SK-N-SH (cell line): ENCODE measurements at regions not wholly inside any gene's neighbourhood (a gene's known extent, or its start where the extent isn't known, plus 50 kb on each side); places are given as distances from the start of the nearest gene placed in this dataset.

ENCODE experiments used
- CTCF ChIA-PET: fragments of 300-600, 350-600 bp; formaldehyde crosslinking; extraction: SDS; loops from one replicate; lab custom pipeline; 2021; lab: Yijun Ruan, JAX
- POLR2A ChIA-PET: fragments of 350-600 bp; sonication (Branson Sonifier 250); formaldehyde crosslinking; extraction: SDS; loops from one replicate; lab custom pipeline; 2020; ENCODE audit warnings: antibody characterized with exemption, inconsistent platforms; lab: Yijun Ruan, JAX
- DNase-seq: peaks from one replicate; pipeline ENCODE4 v3.0.0; 2012
- H2AFZ ChIP-seq: fragments of 200-600 bp; sonication (generic); 2 replicates; pipeline ENCODE4 v1.8.1; 2016; ENCODE audit warnings: antibody characterized with exemption, mild to moderate bottlenecking, low read depth
- H3F3A ChIP-seq: fragments of 200-600 bp; sonication (generic); replicated peaks from 2 replicates; pipeline ENCODE3; 2016; ENCODE audit warnings: antibody characterized with exemption, mild to moderate bottlenecking; ENCODE audit not compliant: insufficient read depth
- H3K27ac ChIP-seq, 2 experiments: fragments of 200-500 bp in 1 of 2; fragments of 200-600 bp in 1 of 2; sonication (Bioruptor generic) in 1 of 2; sonication (generic), shearing (Covaris generic) in 1 of 2; 2 replicates each; pipeline versions ENCODE4 v1.5.1 to v1.6.1; 2014 to 2016; ENCODE audit warnings: low read depth in 2 of 2, inconsistent platforms in 1 of 2, low read length in 1 of 2, mild to moderate bottlenecking in 1 of 2, mixed read lengths in 1 of 2
- H3K27me3 ChIP-seq: fragments of 200-600 bp; sonication (generic), shearing (Covaris generic); 2 replicates; pipeline ENCODE4 v1.6.1; 2016; ENCODE audit warnings: mixed run types; ENCODE audit not compliant: insufficient read depth
- H3K36me3 ChIP-seq, 2 experiments: fragments of 200-500 bp in 1 of 2; fragments of 200-600 bp in 1 of 2; sonication (Bioruptor generic) in 1 of 2; sonication (generic) in 1 of 2; replicated peaks in 1 of 2; 2 replicates each; pipeline versions ENCODE3 to v1.5.1; 2014 to 2016; ENCODE audit warnings: low read length in 1 of 2, mild to moderate bottlenecking in 1 of 2; ENCODE audit not compliant: insufficient read depth in 2 of 2, control insufficient read depth in 1 of 2
- H3K4me1 ChIP-seq, 2 experiments: fragments of 200-500 bp in 1 of 2; fragments of 200-600 bp in 1 of 2; sonication (Bioruptor generic) in 1 of 2; sonication (generic), shearing (Covaris generic) in 1 of 2; 2 replicates each; pipeline versions ENCODE4 v1.5.1 to v1.6.1; 2014 to 2016; ENCODE audit warnings: low read depth in 1 of 2, low read length in 1 of 2, mixed run types in 1 of 2; ENCODE audit not compliant: insufficient read depth in 2 of 2, control insufficient read depth in 1 of 2
- H3K4me2 ChIP-seq: fragments of 200-600 bp; sonication (generic), shearing (Covaris generic); 2 replicates; pipeline ENCODE4 v1.6.1; 2017; ENCODE audit warnings: mixed run types
- H3K4me3 ChIP-seq, 2 experiments: fragments of 200-500 bp in 1 of 2; fragments of 200-600 bp in 1 of 2; sonication (Bioruptor generic) in 1 of 2; sonication (generic), shearing (Covaris generic) in 1 of 2; 2 replicates each; pipeline versions ENCODE4 v1.5.1 to v1.8.1; 2014 to 2016; ENCODE audit warnings: low read depth in 2 of 2, inconsistent platforms in 1 of 2, low read length in 1 of 2, mild to moderate bottlenecking in 1 of 2, mixed read lengths in 1 of 2, moderate library complexity in 1 of 2
- H3K79me2 ChIP-seq: fragments of 200-600 bp; sonication (generic); 2 replicates; pipeline ENCODE4 v1.8.1; 2017; ENCODE audit warnings: mild to moderate bottlenecking; ENCODE audit not compliant: insufficient read depth
- H3K9ac ChIP-seq: fragments of 200-600 bp; sonication (generic); 2 replicates; pipeline ENCODE4 v1.6.1; 2017; ENCODE audit warnings: mixed run types
- H3K9me2 ChIP-seq: fragments of 200-600 bp; sonication (generic); 2 replicates; pipeline ENCODE4 v1.6.1; 2017; ENCODE audit warnings: mixed run types
- H3K9me3 ChIP-seq: fragments of 200-600 bp; sonication (generic); 2 replicates; pipeline ENCODE4 v1.6.1; 2017; ENCODE audit warnings: mixed run types, mild to moderate bottlenecking, moderate library complexity
- H4K20me1 ChIP-seq: fragments of 200-600 bp; sonication (generic); 2 replicates; pipeline ENCODE4 v1.6.1; 2017; ENCODE audit warnings: mild to moderate bottlenecking, mixed run types; ENCODE audit not compliant: insufficient read depth
- EP300 ChIP-seq, 2 experiments: IDR thresholded peaks; 2 replicates each; pipeline versions ENCODE4 v1.4.0 to v1.6.1; 2012; ENCODE audit warnings: borderline replicate concordance in 1 of 2, low read depth in 1 of 2, low read length in 1 of 2
- EZH2phosphoT487 ChIP-seq: fragments of 200-600 bp; sonication (generic); IDR thresholded peaks from 2 replicates; pipeline ENCODE4 v1.6.1; 2017; ENCODE audit warnings: low read depth, mixed run types, mild to moderate bottlenecking, antibody characterized with exemption, moderate library complexity, borderline replicate concordance
- FOSL2 ChIP-seq: IDR thresholded peaks from 2 replicates; pipeline ENCODE4 v1.4.0; 2012; ENCODE audit warnings: low read depth, mild to moderate bottlenecking, moderate library complexity, borderline replicate concordance
- FOXM1 ChIP-seq: IDR thresholded peaks from 2 replicates; pipeline ENCODE4 v1.4.0; 2012; ENCODE audit warnings: low read depth, mild to moderate bottlenecking
- GABPA ChIP-seq: IDR thresholded peaks from 2 replicates; pipeline ENCODE4 v1.4.0; 2012; ENCODE audit warnings: low read depth, mild to moderate bottlenecking
- MXI1 ChIP-seq: IDR thresholded peaks from 2 replicates; pipeline ENCODE4 v1.6.1; 2012; ENCODE audit warnings: mild to moderate bottlenecking, low read depth, low read length, improper control_type of control experiment
- NFIC ChIP-seq: IDR thresholded peaks from 2 replicates; pipeline ENCODE4 v1.4.0; 2012; ENCODE audit warnings: borderline replicate concordance
- NRF1 ChIP-seq: IDR thresholded peaks from 2 replicates; pipeline ENCODE4 v1.6.1; 2012; ENCODE audit warnings: low read depth, mild to moderate bottlenecking, low read length
- RAD21 ChIP-seq: IDR thresholded peaks from 2 replicates; pipeline ENCODE4 v1.6.1; 2012; ENCODE audit warnings: mild to moderate bottlenecking, low read length
- RCOR1 ChIP-seq: fragments of 150-350 bp; IDR thresholded peaks from 2 replicates; pipeline ENCODE4 v1.6.1; 2017; ENCODE audit warnings: antibody characterized with exemption, low read length
- SIN3A ChIP-seq: IDR thresholded peaks from 2 replicates; pipeline ENCODE4 v1.6.1; 2012; ENCODE audit warnings: low read depth, mild to moderate bottlenecking, low read length, moderate library complexity, borderline replicate concordance
- TAF1 ChIP-seq: IDR thresholded peaks from 2 replicates; pipeline ENCODE4 v1.6.1; 2012; ENCODE audit warnings: low read depth, mild to moderate bottlenecking, low read length, moderate library complexity, borderline replicate concordance
- TEAD4 ChIP-seq: IDR thresholded peaks from 2 replicates; pipeline ENCODE4 v1.4.0; 2012; ENCODE audit warnings: mild to moderate bottlenecking, borderline replicate concordance; ENCODE audit not compliant: insufficient read depth
- WGBS: methylation state at CpG from one replicate; pipeline ENCODE4 v1.1.6; 2017; ENCODE audit warnings: low lambda C conversion rate; 5-methylcytosine and 5-hydroxymethylcytosine counted together
- TF ChIP-seq, protein P1 (sequence below): IDR thresholded peaks from 2 replicates; pipeline ENCODE4 v1.4.0; 2012; ENCODE audit warnings: low read depth
- TF ChIP-seq, protein P2 (sequence below): fragments of 200-600 bp; sonication (generic); IDR thresholded peaks from 2 replicates; pipeline ENCODE4 v1.6.1; 2017; ENCODE audit warnings: antibody characterized with exemption, mild to moderate bottlenecking, moderate library complexity
- TF ChIP-seq, protein P3 (sequence below): IDR thresholded peaks from 2 replicates; pipeline ENCODE4 v1.4.0; 2012; ENCODE audit warnings: low read depth, borderline replicate concordance

DNA sequence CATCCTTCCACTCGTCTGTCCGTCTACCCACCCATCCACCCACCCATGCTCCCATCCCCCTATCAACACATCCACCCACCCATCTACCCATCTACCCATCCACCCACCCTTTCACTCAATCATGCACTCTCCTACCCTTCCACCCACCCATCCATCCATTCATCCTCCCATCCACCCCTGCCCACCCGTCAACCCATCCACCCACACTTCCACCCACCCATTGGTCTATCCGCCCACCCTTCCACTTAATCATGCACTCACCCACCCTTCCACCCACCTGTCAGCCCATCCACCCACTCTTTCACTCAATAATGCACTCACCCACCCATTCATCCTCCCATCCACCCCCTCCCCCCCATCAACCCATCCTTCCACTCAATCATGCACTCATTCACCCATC lies 250.0 kb upstream of the EEF2KMT start:
- H4K20me1 ChIP-seq, result no peaks in the 10 kb centered on the region
- H3K4me2 ChIP-seq, result no peak overlapping the region
- TF ChIP-seq MXI1, result no peak
- no peak for TF ChIP-seq NRF1
- TF ChIP-seq TAF1, result no peak
- TF ChIP-seq, protein P1, sequence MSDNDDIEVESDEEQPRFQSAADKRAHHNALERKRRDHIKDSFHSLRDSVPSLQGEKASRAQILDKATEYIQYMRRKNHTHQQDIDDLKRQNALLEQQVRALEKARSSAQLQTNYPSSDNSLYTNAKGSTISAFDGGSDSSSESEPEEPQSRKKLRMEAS, result no peak
- TF ChIP-seq, protein P2, sequence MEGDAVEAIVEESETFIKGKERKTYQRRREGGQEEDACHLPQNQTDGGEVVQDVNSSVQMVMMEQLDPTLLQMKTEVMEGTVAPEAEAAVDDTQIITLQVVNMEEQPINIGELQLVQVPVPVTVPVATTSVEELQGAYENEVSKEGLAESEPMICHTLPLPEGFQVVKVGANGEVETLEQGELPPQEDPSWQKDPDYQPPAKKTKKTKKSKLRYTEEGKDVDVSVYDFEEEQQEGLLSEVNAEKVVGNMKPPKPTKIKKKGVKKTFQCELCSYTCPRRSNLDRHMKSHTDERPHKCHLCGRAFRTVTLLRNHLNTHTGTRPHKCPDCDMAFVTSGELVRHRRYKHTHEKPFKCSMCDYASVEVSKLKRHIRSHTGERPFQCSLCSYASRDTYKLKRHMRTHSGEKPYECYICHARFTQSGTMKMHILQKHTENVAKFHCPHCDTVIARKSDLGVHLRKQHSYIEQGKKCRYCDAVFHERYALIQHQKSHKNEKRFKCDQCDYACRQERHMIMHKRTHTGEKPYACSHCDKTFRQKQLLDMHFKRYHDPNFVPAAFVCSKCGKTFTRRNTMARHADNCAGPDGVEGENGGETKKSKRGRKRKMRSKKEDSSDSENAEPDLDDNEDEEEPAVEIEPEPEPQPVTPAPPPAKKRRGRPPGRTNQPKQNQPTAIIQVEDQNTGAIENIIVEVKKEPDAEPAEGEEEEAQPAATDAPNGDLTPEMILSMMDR, result no peak
- TF ChIP-seq RAD21, result no peak
- TF ChIP-seq SIN3A, result no peak
- TF ChIP-seq NFIC, result no peak
- TF ChIP-seq GABPA, result no peak
- no peak for TF ChIP-seq RCOR1
- TF ChIP-seq, protein P3, sequence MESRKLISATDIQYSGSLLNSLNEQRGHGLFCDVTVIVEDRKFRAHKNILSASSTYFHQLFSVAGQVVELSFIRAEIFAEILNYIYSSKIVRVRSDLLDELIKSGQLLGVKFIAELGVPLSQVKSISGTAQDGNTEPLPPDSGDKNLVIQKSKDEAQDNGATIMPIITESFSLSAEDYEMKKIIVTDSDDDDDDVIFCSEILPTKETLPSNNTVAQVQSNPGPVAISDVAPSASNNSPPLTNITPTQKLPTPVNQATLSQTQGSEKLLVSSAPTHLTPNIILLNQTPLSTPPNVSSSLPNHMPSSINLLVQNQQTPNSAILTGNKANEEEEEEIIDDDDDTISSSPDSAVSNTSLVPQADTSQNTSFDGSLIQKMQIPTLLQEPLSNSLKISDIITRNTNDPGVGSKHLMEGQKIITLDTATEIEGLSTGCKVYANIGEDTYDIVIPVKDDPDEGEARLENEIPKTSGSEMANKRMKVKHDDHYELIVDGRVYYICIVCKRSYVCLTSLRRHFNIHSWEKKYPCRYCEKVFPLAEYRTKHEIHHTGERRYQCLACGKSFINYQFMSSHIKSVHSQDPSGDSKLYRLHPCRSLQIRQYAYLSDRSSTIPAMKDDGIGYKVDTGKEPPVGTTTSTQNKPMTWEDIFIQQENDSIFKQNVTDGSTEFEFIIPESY, result no peak
- no peak for TF ChIP-seq EZH2phosphoT487
- no peak for TF ChIP-seq EP300 (IDR thresholded peaks at IDR 0.05; ENCODE audit: borderline replicate concordance in 1 of 2, low read depth in 1 of 2, low read length in 1 of 2)
- TF ChIP-seq FOXM1, result no peak
- TF ChIP-seq FOSL2, result no peak
- no peak for TF ChIP-seq TEAD4
- ChIA-PET POLR2A (no interaction called here), CTCF (no interaction called here)
- H3K9me3 ChIP-seq, result no peaks in the 10 kb centered on the region
- H3K4me1 ChIP-seq, result peaks cover 0 to 6% of the 10 kb centered on the region in 2 experiments; a peak in 1 of 4 replicates
- H3K9me2 ChIP-seq, result no peaks in the 10 kb centered on the region
- no peaks in the 10 kb centered on the region for H3F3A ChIP-seq
- no peaks in the 10 kb centered on the region for H3K79me2 ChIP-seq
- no peaks in the 10 kb centered on the region for H3K36me3 ChIP-seq
- no peak overlapping the region for H3K9ac ChIP-seq
- 42% methylated on average over 4 of the region's 4 CpGs for WGBS
- no peak overlapping the region for H3K27ac ChIP-seq
- no peak overlapping the region for H3K4me3 ChIP-seq
- H2AFZ ChIP-seq, result no peak overlapping the region
- DNase-seq, result no peak
- no peaks in the 10 kb centered on the region for H3K27me3 ChIP-seq
